ENCODE measurements at regions not wholly inside any gene's neighbourhood (a gene's known extent, or its start where the extent isn't known, plus 50 kb on each side); places are given as distances from the start of the nearest gene placed in this dataset.

DNA sequence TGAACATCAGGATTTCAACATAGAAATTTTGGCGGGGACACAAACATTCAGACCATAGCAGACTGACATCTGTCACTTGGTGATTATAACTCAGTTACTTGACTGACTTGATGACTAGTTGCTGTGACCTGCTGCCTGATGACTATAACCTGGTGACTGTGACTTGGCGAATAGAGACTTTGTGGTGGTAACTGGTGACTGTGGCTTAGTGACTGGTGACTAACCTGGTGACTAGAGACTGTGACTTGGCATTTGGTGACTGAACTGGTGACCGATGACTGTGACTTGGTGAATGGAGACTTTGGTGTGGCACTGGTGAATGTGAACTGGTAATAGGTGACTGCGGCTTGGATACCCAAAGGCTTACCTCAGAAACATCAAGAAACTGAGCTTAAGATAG lies 563.1 kb upstream of the FAM98A start (continued):
- TF ChIP-seq CTBP2 (IDR thresholded peaks at IDR 0.05; ENCODE audit: borderline replicate concordance, insufficient read depth, insufficient read length, low read length): no peak

All from H1 (cell line).